HG03575 (cell line): ENCODE measurements at regions not wholly inside any gene's neighbourhood (a gene's known extent, or its start where the extent isn't known, plus 50 kb on each side); places are given as distances from the start of the nearest gene placed in this dataset.
"Not testable (repeated sequence)": the region's sequence is repeated elsewhere in the genome, so short reads cannot be mapped to it uniquely, and the experiment has no call there.

ENCODE experiments used
- ATAC-seq: cut with Tn5 transposase; IDR thresholded peaks from one replicate; pipeline ENCODE4 v1.9.1; 2021; ENCODE audit not compliant: unreplicated experiment, insufficient number of reproducible peaks, low FRiP score; ENCODE audit errors: extremely low read depth

DNA sequence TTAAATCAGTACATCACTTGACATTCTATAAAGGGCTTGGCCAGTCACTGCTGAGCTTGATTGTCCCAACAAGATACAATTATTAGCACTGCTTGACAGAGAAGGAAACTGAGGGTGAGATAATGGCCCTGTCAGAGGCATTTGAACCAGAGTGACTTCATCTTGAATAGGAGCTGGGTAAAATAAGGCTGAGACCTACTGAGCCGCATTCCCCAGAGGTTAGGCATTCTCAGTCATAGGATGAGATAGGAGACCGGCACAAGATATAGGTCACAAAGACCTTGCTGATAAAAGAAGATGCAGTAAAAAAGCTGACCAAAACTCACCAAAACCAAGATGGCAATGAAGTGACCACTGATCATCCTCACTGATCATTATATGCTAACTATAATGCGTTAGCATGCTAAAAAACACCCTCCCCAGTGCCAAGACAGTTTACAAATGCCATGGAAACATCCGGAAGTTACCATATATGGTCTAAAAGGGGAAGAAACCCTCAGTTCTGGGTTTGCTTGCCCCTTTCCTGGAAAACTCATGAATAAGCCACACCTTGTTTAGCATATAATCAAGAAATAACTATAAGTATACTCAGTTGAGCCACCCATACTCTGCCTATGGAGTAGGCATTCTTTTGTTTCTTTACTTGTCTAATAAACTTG lies 239.1 kb upstream of the SETMAR start:
- ATAC-seq: no peak

DNA sequence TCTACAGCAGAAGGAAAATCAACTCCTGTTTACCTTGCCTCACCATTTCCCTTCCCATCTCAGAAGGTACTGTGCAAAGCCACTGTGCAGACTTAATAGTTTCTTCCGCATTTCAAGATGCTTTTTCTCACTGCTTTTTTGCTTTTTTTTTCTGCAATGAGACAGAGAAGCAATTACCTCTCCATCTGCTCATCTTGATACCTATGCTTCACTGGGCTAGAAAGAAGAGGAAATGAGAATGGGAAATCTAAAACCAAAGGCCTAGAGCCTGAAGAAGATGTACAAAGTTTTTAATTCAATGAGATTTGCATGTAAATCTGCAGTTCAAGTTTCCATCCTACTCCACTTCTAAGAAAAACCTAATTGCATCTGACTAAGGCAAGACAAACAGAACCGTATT lies 238.1 kb upstream of the SETMAR start:
- ATAC-seq: peak; percentile 79

DNA sequence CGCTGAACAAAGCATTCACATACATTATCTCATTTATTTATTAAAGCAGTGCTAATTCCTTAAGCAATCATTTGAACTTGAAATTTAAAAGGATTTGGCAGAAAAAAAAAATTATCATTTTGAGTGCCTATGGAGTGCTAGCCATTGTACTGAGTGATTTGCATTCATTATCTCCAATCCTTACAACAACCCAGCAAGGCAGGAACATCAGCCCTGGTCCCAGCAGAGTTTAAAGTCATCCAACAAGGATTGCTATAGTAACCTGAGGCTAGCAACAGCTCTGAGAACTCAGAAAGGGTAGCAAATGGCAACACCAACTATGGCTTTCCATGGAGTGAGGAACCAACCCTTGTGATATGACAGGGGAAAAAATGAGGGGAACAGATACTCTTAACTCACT lies 237.6 kb upstream of the SETMAR start:
- no peak for ATAC-seq

DNA sequence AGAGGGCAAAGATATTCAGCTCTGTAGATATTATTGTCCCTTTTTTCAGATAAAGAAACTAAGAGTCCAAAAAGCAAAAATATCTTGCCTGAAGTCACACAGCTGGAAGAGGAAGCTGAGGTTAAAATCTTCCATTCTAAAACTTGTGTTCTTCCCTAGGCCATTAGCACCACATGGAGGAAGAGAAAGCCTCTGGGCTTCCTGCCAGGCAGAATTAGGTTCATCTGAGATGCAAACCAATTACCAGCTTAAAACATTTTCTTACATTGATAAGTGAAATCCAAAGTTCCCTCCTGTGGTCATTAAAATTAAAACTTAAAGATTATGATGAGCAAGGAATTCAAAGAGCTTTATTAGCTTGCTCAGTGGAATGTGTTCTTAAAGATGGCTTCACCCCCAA lies 235.3 kb upstream of the SETMAR start:
- no peak for ATAC-seq

- ATAC-seq: no peak
These were observed 233.4 kb upstream of the SETMAR start for GRCh38 chr3:4069796-4070195.

GRCh38 chr3:4071481-4072184 lies 231.5 kb upstream of the SETMAR start:
- no peak for ATAC-seq

DNA sequence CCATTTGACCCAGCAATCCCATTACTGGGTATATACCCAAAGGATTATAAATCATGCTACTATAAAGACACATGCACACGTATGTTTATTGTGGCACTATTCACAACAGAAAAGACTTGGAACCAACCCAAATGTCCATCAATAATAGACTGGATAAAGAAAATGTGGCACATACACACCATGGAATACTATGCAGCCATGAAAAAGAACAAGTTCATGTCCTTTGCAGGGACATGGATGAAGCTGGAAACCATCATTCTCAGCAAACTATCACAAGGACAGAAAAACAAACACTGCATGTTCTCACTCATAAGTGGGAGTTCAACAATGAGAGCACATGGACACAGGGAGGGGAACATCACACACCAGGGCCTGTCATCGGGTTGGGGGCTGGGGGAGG lies 225.9 kb upstream of the SETMAR start:
- not testable (repeated sequence) for ATAC-seq

DNA sequence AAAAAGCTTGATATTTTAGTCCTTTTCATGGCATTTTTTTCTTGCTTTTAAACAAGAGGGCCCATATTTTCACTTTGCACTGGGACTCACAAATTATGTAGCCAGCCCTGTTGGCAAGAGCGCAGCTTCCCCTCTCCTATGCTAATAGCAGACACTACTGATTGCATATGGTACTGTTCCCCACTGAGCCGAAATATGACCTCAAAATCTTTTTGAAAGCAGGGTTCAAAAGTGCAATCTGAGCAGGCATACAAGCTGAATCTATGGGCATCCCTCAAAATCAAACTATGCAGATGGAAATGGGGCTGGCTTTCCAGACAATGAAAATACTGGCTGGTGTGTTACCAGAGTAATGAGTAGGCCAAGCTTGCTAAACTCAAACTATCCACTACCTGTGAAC lies 225.2 kb upstream of the SETMAR start:
- no peak for ATAC-seq

DNA sequence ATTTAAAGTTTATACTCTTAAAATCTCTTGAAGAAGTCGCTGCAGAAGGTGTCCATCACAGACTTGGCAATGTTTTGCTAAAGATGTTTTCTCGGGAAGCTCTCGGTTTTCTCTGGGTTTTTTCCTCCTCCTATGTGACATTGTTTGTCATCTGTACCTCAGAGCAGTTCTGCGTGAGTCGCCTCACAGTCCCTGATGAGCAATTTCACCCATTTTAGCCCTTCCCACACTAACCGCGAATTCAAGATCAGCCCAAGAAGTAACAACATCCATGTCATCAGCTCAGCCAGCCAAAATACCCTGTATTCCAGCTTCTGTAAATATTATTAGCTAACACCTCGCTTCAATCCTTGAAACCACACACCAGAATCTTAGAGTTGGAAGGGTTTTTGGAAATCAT lies 224.3 kb upstream of the SETMAR start:
- ATAC-seq: no peak

- ATAC-seq: no peak
These were observed 223.6 kb upstream of the SETMAR start for GRCh38 chr3:4079339-4080195.

GRCh38 chr3:4083225-4084015 lies 219.7 kb upstream of the SETMAR start:
- no peak for ATAC-seq

DNA sequence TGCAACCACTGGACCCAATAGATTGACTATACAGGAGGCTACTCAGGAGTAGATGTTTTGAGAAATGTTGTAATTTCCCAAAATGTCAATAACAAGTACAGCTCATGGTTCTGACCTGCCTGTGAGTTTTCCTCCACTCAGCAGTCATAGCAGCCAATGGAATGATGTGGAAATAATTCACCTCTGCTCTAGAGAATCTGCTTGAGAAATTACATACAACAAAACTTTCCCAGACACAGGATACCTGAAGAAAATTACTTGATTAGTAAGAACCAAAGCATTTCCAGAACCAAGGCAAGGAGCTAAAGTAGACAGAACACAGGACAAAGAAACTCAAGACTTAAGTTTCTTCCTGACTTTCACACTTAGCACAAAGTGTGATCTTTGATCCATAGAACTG lies 218.9 kb upstream of the SETMAR start:
- ATAC-seq: no peak

- not testable (repeated sequence) for ATAC-seq
These were observed 216.5 kb upstream of the SETMAR start for GRCh38 chr3:4086662-4087061.

GRCh38 chr3:4091786-4092185 lies 211.4 kb upstream of the SETMAR start:
- no peak for ATAC-seq

GRCh38 chr3:4097801-4098200 lies 205.4 kb upstream of the SETMAR start:
- ATAC-seq: no peak

GRCh38 chr3:4099607-4100006 lies 203.6 kb upstream of the SETMAR start:
- no peak for ATAC-seq

GRCh38 chr3:4107430-4107829 lies 195.7 kb upstream of the SETMAR start:
- ATAC-seq: no peak

GRCh38 chr3:4113811-4114522 lies 189.2 kb upstream of the SETMAR start:
- ATAC-seq: no peak

DNA sequence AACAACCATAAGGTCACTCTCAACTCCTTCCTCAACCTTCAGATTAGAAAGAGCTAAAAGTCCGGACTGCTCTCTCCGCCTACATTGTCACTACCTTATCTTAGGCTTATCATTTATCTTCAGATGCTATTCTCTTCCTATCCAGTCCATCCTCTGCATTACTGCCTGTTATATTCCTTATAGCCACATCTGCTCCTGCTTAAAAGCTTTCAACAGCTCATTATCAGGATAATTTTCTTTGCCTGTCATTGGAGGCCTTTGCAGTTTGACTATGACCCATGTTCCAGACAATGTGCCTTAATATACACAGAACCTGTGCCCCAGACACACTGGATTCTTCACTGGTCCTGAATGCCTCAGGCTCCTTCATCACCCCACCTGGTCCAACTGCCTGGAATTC lies 184.1 kb upstream of the SETMAR start:
- no peak for ATAC-seq
